Large intestine (tissue), 3 donors: ENCODE measurements at regions not wholly inside any gene's neighbourhood (a gene's known extent, or its start where the extent isn't known, plus 50 kb on each side); places are given as distances from the start of the nearest gene placed in this dataset.

Experiments used
- DNase-seq, 2 donors: peaks; one replicate each; pipeline versions ENCODE4 v3.0.0 to v3.0.0-alpha.2; 2013
- H3K27ac ChIP-seq: one replicate; pipeline ENCODE4 v1.5.1; 2013; ENCODE audit warnings: low read length
- H3K27me3 ChIP-seq: 2 replicates; pipeline ENCODE4 v1.6.1; 2013; ENCODE audit warnings: low read length; ENCODE audit not compliant: control insufficient read depth, insufficient read depth
- H3K36me3 ChIP-seq: 2 replicates; pipeline ENCODE4 v1.6.1; 2013; ENCODE audit warnings: low read length; ENCODE audit not compliant: control insufficient read depth, insufficient read depth
- H3K4me1 ChIP-seq: one replicate; pipeline ENCODE4 v1.6.1; 2013; ENCODE audit warnings: low read length; ENCODE audit not compliant: control insufficient read depth, insufficient read depth
- H3K4me3 ChIP-seq: one replicate; pipeline ENCODE4 v1.5.1; 2013; ENCODE audit warnings: low read length
- H3K9me3 ChIP-seq: one replicate; pipeline ENCODE4 v1.6.1; 2013; ENCODE audit warnings: mild to moderate bottlenecking, low read depth, low read length, moderate library complexity; ENCODE audit not compliant: control insufficient read depth
- WGBS: methylation state at CpG from one replicate; pipeline ENCODE4 v1.1.5; 2013; ENCODE audit warnings: low lambda C conversion rate; ENCODE audit not compliant: insufficient coverage; 5-methylcytosine and 5-hydroxymethylcytosine counted together

GRCh38 chr21:35652872-35653271, 407.5 kb downstream of the SETD4 start:
- Histone ChIP-seq H3K9me3 (no peaks in the 10 kb centered on the region), H3K27me3 (no peaks in the 10 kb centered on the region), H3K36me3 (no peaks in the 10 kb centered on the region), H3K27ac (no peak overlapping the region), H3K4me3 (no peak overlapping the region), H3K4me1 (no peaks in the 10 kb centered on the region)
- WGBS: no CpG with 5 or more reads among the region's 2 CpGs
- DNase-seq: no peak

- no peaks in the 10 kb centered on the region for H3K4me1 ChIP-seq
- no peaks in the 10 kb centered on the region for H3K27me3 ChIP-seq
- H3K4me3 ChIP-seq: no peak overlapping the region
- DNase-seq: no peak
- no peak overlapping the region for H3K27ac ChIP-seq
- no peaks in the 10 kb centered on the region for H3K36me3 ChIP-seq
- H3K9me3 ChIP-seq: no peaks in the 10 kb centered on the region
- WGBS: 0% methylated on average over 1 of the region's 2 CpGs
These were observed 408.1 kb downstream of the SETD4 start for GRCh38 chr21:35652196-35652595.

- H3K27ac ChIP-seq: no peak overlapping the region
- H3K36me3 ChIP-seq: no peaks in the 10 kb centered on the region
- H3K4me1 ChIP-seq: no peaks in the 10 kb centered on the region
- H3K4me3 ChIP-seq: no peak overlapping the region
- no CpG with 5 or more reads among the region's 4 CpGs for WGBS
- DNase-seq: no peak
- no peaks in the 10 kb centered on the region for H3K27me3 ChIP-seq
- H3K9me3 ChIP-seq: no peaks in the 10 kb centered on the region
These were observed 409.1 kb downstream of the SETD4 start for GRCh38 chr21:35651196-35651595.

GRCh38 chr21:35649186-35649585, 411.1 kb downstream of the SETD4 start:
- Histone ChIP-seq H3K36me3 (no peaks in the 10 kb centered on the region), H3K4me1 (no peaks in the 10 kb centered on the region), H3K4me3 (no peak overlapping the region), H3K27me3 (no peaks in the 10 kb centered on the region), H3K27ac (no peak overlapping the region), H3K9me3 (no peaks in the 10 kb centered on the region)
- 60% methylated on average over 1 of the region's 4 CpGs for WGBS
- no peak for DNase-seq

- Histone ChIP-seq H3K4me1 (no peaks in the 10 kb centered on the region), H3K9me3 (no peaks in the 10 kb centered on the region), H3K27me3 (no peaks in the 10 kb centered on the region), H3K36me3 (no peaks in the 10 kb centered on the region), H3K4me3 (no peak overlapping the region), H3K27ac (no peak overlapping the region)
- WGBS: no CpG with 5 or more reads among the region's 2 CpGs
- peak in 1 of 2 donors; percentile 9 for DNase-seq
These were observed 411.8 kb downstream of the SETD4 start for GRCh38 chr21:35648512-35648911.

GRCh38 chr21:35646606-35647005, 413.7 kb downstream of the SETD4 start:
- H3K9me3 ChIP-seq: no peaks in the 10 kb centered on the region
- H3K27me3 ChIP-seq: no peaks in the 10 kb centered on the region
- DNase-seq: no peak
- no peaks in the 10 kb centered on the region for H3K4me1 ChIP-seq
- no CpG with 5 or more reads among the region's 2 CpGs for WGBS
- H3K27ac ChIP-seq: no peak overlapping the region
- no peaks in the 10 kb centered on the region for H3K36me3 ChIP-seq
- no peak overlapping the region for H3K4me3 ChIP-seq

- Histone ChIP-seq H3K4me3 (no peak overlapping the region), H3K4me1 (no peaks in the 10 kb centered on the region), H3K27me3 (no peaks in the 10 kb centered on the region), H3K36me3 (no peaks in the 10 kb centered on the region), H3K27ac (no peak overlapping the region), H3K9me3 (no peaks in the 10 kb centered on the region)
- 100% methylated on average over 1 of the region's 2 CpGs for WGBS
- DNase-seq: no peak
These were observed 414.3 kb downstream of the SETD4 start for GRCh38 chr21:35645991-35646390.

GRCh38 chr21:35644523-35644922, 415.8 kb downstream of the SETD4 start:
- no peaks in the 10 kb centered on the region for H3K4me1 ChIP-seq
- no peak overlapping the region for H3K27ac ChIP-seq
- no peak overlapping the region for H3K4me3 ChIP-seq
- H3K27me3 ChIP-seq: no peaks in the 10 kb centered on the region
- WGBS: no CpG with 5 or more reads among the region's 2 CpGs
- no peak for DNase-seq
- H3K9me3 ChIP-seq: no peaks in the 10 kb centered on the region
- no peaks in the 10 kb centered on the region for H3K36me3 ChIP-seq

- Histone ChIP-seq H3K4me3 (no peak overlapping the region), H3K36me3 (no peaks in the 10 kb centered on the region)
These were observed 417.1 kb downstream of the SETD4 start for GRCh38 chr21:35643176-35643575.

GRCh38 chr21:35641271-35642016, 418.9 kb downstream of the SETD4 start:
- 100% methylated on average over 1 of the region's 4 CpGs for WGBS
- no peak overlapping the region for H3K27ac ChIP-seq
- H3K36me3 ChIP-seq: no peaks in the 10 kb centered on the region
- no peak for DNase-seq
- no peaks in the 10 kb centered on the region for H3K27me3 ChIP-seq
- H3K4me3 ChIP-seq: no peak overlapping the region
- H3K9me3 ChIP-seq: no peaks in the 10 kb centered on the region
- H3K4me1 ChIP-seq: no peaks in the 10 kb centered on the region

More at GRCh38 chr21:35643176-35643575, 417.1 kb downstream of the SETD4 start:
- no CpG with 5 or more reads among the region's 4 CpGs for WGBS
- no peaks in the 10 kb centered on the region for H3K27me3 ChIP-seq
- no peaks in the 10 kb centered on the region for H3K4me1 ChIP-seq
- H3K9me3 ChIP-seq: no peaks in the 10 kb centered on the region
- no peak overlapping the region for H3K27ac ChIP-seq
- no peak for DNase-seq

GRCh38 chr21:35637431-35637830, 422.9 kb downstream of the SETD4 start:
- DNase-seq: no peak

More at GRCh38 chr21:35637431-35637830, 422.9 kb downstream of the SETD4 start:
- no peak overlapping the region for H3K27ac ChIP-seq
- no peaks in the 10 kb centered on the region for H3K4me1 ChIP-seq
- H3K4me3 ChIP-seq: no peak overlapping the region
- H3K27me3 ChIP-seq: no peaks in the 10 kb centered on the region
- H3K36me3 ChIP-seq: no peaks in the 10 kb centered on the region
- WGBS: no CpG with 5 or more reads among the region's 2 CpGs
- H3K9me3 ChIP-seq: no peaks in the 10 kb centered on the region
